H9 (cell line): ENCODE measurements at regions not wholly inside any gene's neighbourhood (a gene's known extent, or its start where the extent isn't known, plus 50 kb on each side); places are given as distances from the start of the nearest gene placed in this dataset.
A peak's percentile ranks its signal among the peaks of the same experiment; 100 is the strongest.

Experiments used
- DNase-seq: peaks from one replicate; pipeline ENCODE4 v3.0.0-alpha.2; 2017
- H2AFZ ChIP-seq: one replicate; pipeline ENCODE4 v1.6.1; 2013; ENCODE audit warnings: mild to moderate bottlenecking, low read length, control low read depth, moderate library complexity
- H2AK5ac ChIP-seq: 2 replicates; pipeline ENCODE4 v1.6.1; 2013; ENCODE audit warnings: low read length, control low read depth, mixed read lengths; ENCODE audit not compliant: insufficient read length
- H2BK120ac ChIP-seq: one replicate; pipeline ENCODE4 v1.6.1; 2013; ENCODE audit warnings: low read depth, mild to moderate bottlenecking, low read length, control low read depth, inconsistent platforms; ENCODE audit not compliant: poor library complexity, severe bottlenecking
- H2BK12ac ChIP-seq: 2 replicates; pipeline ENCODE4 v1.6.1; 2013; ENCODE audit warnings: low read length, control low read depth, mixed read lengths, low read depth; ENCODE audit not compliant: insufficient read length
- H2BK15ac ChIP-seq: 2 replicates; pipeline ENCODE4 v1.6.1; 2013; ENCODE audit warnings: low read depth, low read length, control low read depth
- H2BK20ac ChIP-seq: one replicate; pipeline ENCODE4 v1.6.1; 2013; ENCODE audit warnings: low read depth, mild to moderate bottlenecking, low read length, control low read depth, inconsistent platforms; ENCODE audit not compliant: poor library complexity, severe bottlenecking
- H2BK5ac ChIP-seq: 2 replicates; pipeline ENCODE4 v1.6.1; 2013; ENCODE audit warnings: low read length, control low read depth, mixed read lengths; ENCODE audit not compliant: insufficient read length
- H3K14ac ChIP-seq: 2 replicates; pipeline ENCODE4 v1.6.1; 2013; ENCODE audit warnings: low read length, control low read depth; ENCODE audit not compliant: insufficient read depth
- H3K18ac ChIP-seq: 2 replicates; pipeline ENCODE4 v1.6.1; 2013; ENCODE audit warnings: low read depth, mild to moderate bottlenecking, mixed read lengths, low read length, control low read depth; ENCODE audit not compliant: insufficient read length
- H3K23ac ChIP-seq: 2 replicates; pipeline ENCODE4 v1.6.1; 2013; ENCODE audit warnings: low read length, control low read depth, mixed read lengths, low read depth; ENCODE audit not compliant: insufficient read length
- H3K23me2 ChIP-seq: 2 replicates; pipeline ENCODE4 v1.6.1; 2013; ENCODE audit warnings: low read depth, mild to moderate bottlenecking, mixed read lengths, low read length, control low read depth; ENCODE audit not compliant: insufficient read length, poor library complexity, severe bottlenecking
- H3K27ac ChIP-seq: 2 replicates; pipeline ENCODE4 v1.5.1; 2013; ENCODE audit warnings: low read length, control low read depth, mixed read lengths, low read depth; ENCODE audit not compliant: insufficient read length
- H3K27me3 ChIP-seq: 2 replicates; pipeline ENCODE4 v1.6.1; 2013; ENCODE audit warnings: low read length, control low read depth, inconsistent platforms; ENCODE audit not compliant: insufficient read depth
- H3K4ac ChIP-seq: 2 replicates; pipeline ENCODE4 v1.6.1; 2013; ENCODE audit warnings: low read depth, mild to moderate bottlenecking, control low read depth, inconsistent platforms, low read length, moderate library complexity
- H3K4me1 ChIP-seq: 2 replicates; pipeline ENCODE4 v1.6.1; 2013; ENCODE audit warnings: low read length, control low read depth, inconsistent platforms; ENCODE audit not compliant: insufficient read depth
- H3K4me2 ChIP-seq: 2 replicates; pipeline ENCODE4 v1.6.1; 2013; ENCODE audit warnings: low read length, control low read depth, mixed read lengths; ENCODE audit not compliant: insufficient read length, insufficient read depth
- H3K56ac ChIP-seq: 2 replicates; pipeline ENCODE4 v1.6.1; 2013; ENCODE audit warnings: low read depth, mild to moderate bottlenecking, mixed read lengths, low read length, control low read depth; ENCODE audit not compliant: insufficient read length
- H3K79me1 ChIP-seq: 2 replicates; pipeline ENCODE4 v1.6.1; 2013; ENCODE audit warnings: low read depth, mild to moderate bottlenecking, moderate library complexity, low read length, control low read depth, inconsistent platforms; ENCODE audit not compliant: insufficient read depth, poor library complexity, severe bottlenecking
- H3K79me2 ChIP-seq: 2 replicates; pipeline ENCODE4 v1.6.1; 2013; ENCODE audit warnings: low read length, control low read depth, inconsistent platforms; ENCODE audit not compliant: insufficient read depth
- H3K9ac ChIP-seq: 2 replicates; pipeline ENCODE4 v1.6.1; 2013; ENCODE audit warnings: low read length, control low read depth, mixed read lengths; ENCODE audit not compliant: insufficient read length; ENCODE audit errors: extremely low read depth
- H3K9me3 ChIP-seq: one replicate; pipeline ENCODE4 v1.6.1; 2013; ENCODE audit warnings: low read depth, low read length, inconsistent platforms; ENCODE audit not compliant: control insufficient read depth
- H3T11ph ChIP-seq: one replicate; pipeline ENCODE4 v1.6.1; 2013; ENCODE audit warnings: mild to moderate bottlenecking, low read length, control low read depth, inconsistent platforms
- H4K20me1 ChIP-seq: one replicate; pipeline ENCODE4 v1.6.1; 2013; ENCODE audit not compliant: control insufficient read depth, insufficient read length, insufficient read depth
- H4K5ac ChIP-seq: 2 replicates; pipeline ENCODE4 v1.6.1; 2013; ENCODE audit warnings: low read depth, mild to moderate bottlenecking, mixed read lengths, low read length, control low read depth; ENCODE audit not compliant: insufficient read length
- H4K8ac ChIP-seq: replicated peaks from 2 replicates; pipeline ENCODE4 v1.6.1; 2013; ENCODE audit warnings: low read length, control low read depth, mixed read lengths, low read depth; ENCODE audit not compliant: insufficient read length
- H4K91ac ChIP-seq: 2 replicates; pipeline ENCODE4 v1.6.1; 2013; ENCODE audit warnings: low read depth, mild to moderate bottlenecking, moderate library complexity, mixed read lengths, low read length, control low read depth; ENCODE audit not compliant: insufficient read length
- H3K27ac Mint-ChIP-seq, 3 experiments: 2 replicates in 2 of 3; 3 replicates in 1 of 3; pipeline ENCODE4 v1.8.0; 2020 to 2021; ENCODE audit warnings: mixed read lengths in 3 of 3, mild to moderate bottlenecking in 1 of 3, moderate library complexity in 1 of 3
- H3K27me3 Mint-ChIP-seq: 2 replicates; pipeline ENCODE4 v1.8.0; 2021; ENCODE audit warnings: low read depth, mild to moderate bottlenecking, moderate library complexity, mixed read lengths
- H3K36me3 Mint-ChIP-seq, 3 experiments: 2 replicates in 2 of 3; 3 replicates in 1 of 3; pipeline ENCODE4 v1.8.0; 2020 to 2021; ENCODE audit warnings: low read depth in 3 of 3, mixed read lengths in 3 of 3; ENCODE audit not compliant: insufficient read depth in 1 of 3
- H3K4me1 Mint-ChIP-seq, 2 experiments: 2 replicates each; pipeline ENCODE4 v1.8.0; 2020; ENCODE audit warnings: mixed read lengths in 2 of 2
- H3K4me3 Mint-ChIP-seq, 2 experiments: 2 replicates in 1 of 2; 3 replicates in 1 of 2; pipeline ENCODE4 v1.8.0; 2020 to 2021; ENCODE audit warnings: mild to moderate bottlenecking in 2 of 2, mixed read lengths in 2 of 2, moderate library complexity in 1 of 2
- H3K9me3 Mint-ChIP-seq, 2 experiments: 2 replicates in 1 of 2; 3 replicates in 1 of 2; pipeline ENCODE4 v1.8.0; 2020; ENCODE audit warnings: mild to moderate bottlenecking in 2 of 2, mixed read lengths in 2 of 2, moderate library complexity in 1 of 2
- WGBS: extraction: QIAGEN DNeasy Blood & Tissue Kit; methylation state at CpG from one replicate; pipeline ENCODE4 v1.1.7; 2013; ENCODE audit warnings: missing lambda C conversion rate, low lambda C conversion rate, mixed read lengths; ENCODE audit not compliant: insufficient read length; ENCODE audit errors: extremely low coverage; 5-methylcytosine and 5-hydroxymethylcytosine counted together
- TF ChIP-seq, protein P1 (sequence below): fragments of 200-600 bp; sonication (generic); conservative IDR thresholded peaks from 3 replicates; pipeline ENCODE4 v1.8.0; 2021; ENCODE audit warnings: antibody characterized with exemption, mild to moderate bottlenecking

- no peaks in the 10 kb centered on the region for H3K36me3 Mint-ChIP-seq
- no peak overlapping the region for H2BK120ac ChIP-seq
- H3K4ac ChIP-seq = no peak overlapping the region
- no peak overlapping the region for H2BK12ac ChIP-seq
- no peak overlapping the region for H2BK20ac ChIP-seq
- H4K20me1 ChIP-seq = no peaks in the 10 kb centered on the region
- H3K27me3 ChIP-seq = no peaks in the 10 kb centered on the region
- H2AFZ ChIP-seq = no peak overlapping the region
- no peaks in the 10 kb centered on the region for H3K23me2 ChIP-seq
- H3K9me3 Mint-ChIP-seq = peaks cover 0 to 3% of the 10 kb centered on the region in 2 experiments; a peak in 1 of 5 replicates
- H3K18ac ChIP-seq = no peak overlapping the region
- peaks cover 8% of the 10 kb centered on the region for H3K27me3 Mint-ChIP-seq
- no peak overlapping the region for H3K23ac ChIP-seq
- no peak overlapping the region for H4K91ac ChIP-seq
- H3K27ac ChIP-seq = no peak overlapping the region
- no peak overlapping the region for H3K14ac ChIP-seq
- no peak overlapping the region for H4K8ac ChIP-seq
- TF ChIP-seq, protein P1, sequence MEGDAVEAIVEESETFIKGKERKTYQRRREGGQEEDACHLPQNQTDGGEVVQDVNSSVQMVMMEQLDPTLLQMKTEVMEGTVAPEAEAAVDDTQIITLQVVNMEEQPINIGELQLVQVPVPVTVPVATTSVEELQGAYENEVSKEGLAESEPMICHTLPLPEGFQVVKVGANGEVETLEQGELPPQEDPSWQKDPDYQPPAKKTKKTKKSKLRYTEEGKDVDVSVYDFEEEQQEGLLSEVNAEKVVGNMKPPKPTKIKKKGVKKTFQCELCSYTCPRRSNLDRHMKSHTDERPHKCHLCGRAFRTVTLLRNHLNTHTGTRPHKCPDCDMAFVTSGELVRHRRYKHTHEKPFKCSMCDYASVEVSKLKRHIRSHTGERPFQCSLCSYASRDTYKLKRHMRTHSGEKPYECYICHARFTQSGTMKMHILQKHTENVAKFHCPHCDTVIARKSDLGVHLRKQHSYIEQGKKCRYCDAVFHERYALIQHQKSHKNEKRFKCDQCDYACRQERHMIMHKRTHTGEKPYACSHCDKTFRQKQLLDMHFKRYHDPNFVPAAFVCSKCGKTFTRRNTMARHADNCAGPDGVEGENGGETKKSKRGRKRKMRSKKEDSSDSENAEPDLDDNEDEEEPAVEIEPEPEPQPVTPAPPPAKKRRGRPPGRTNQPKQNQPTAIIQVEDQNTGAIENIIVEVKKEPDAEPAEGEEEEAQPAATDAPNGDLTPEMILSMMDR = no peak
- H4K5ac ChIP-seq = no peak overlapping the region
- no peaks in the 10 kb centered on the region for H3K9me3 ChIP-seq
- 0 out of 7 replicates have a peak overlapping the region, but pooled peaks of 1 of the 3 experiments have one; percentile 28 for H3K27ac Mint-ChIP-seq
- no peaks in the 10 kb centered on the region for H3K79me1 ChIP-seq
- H3K4me1 Mint-ChIP-seq = peaks cover 10 to 13% of the 10 kb centered on the region in 2 experiments
- no peak overlapping the region for H3K4me2 ChIP-seq
- H3K9ac ChIP-seq = no peak overlapping the region
- H2BK5ac ChIP-seq = no peak overlapping the region
- H3K79me2 ChIP-seq = no peaks in the 10 kb centered on the region
- no peaks in the 10 kb centered on the region; the same call in 1 of the 2 replicates for H3K4me1 ChIP-seq
- no peak overlapping the region for H3K4me3 Mint-ChIP-seq
- H3K56ac ChIP-seq = no peak overlapping the region
- H2BK15ac ChIP-seq = no peak overlapping the region
- DNase-seq = no peak
- no CpG with 5 or more reads among the region's 12 CpGs for WGBS
- H3T11ph ChIP-seq = no peak overlapping the region
- no peak overlapping the region for H2AK5ac ChIP-seq
Measured at GRCh38 chr14:94697773-94698556, 71.9 kb downstream of the GSC start.
